Testis (tissue), 2 donors: ENCODE measurements at regions not wholly inside any gene's neighbourhood (a gene's known extent, or its start where the extent isn't known, plus 50 kb on each side); places are given as distances from the start of the nearest gene placed in this dataset.

Experiments
- DNase-seq: peaks from one replicate; pipeline ENCODE4 v3.0.0-alpha.2; 2019
- H3K27ac ChIP-seq, 2 donors: fragments of 200-600 bp; sonication (generic); one replicate each; pipeline ENCODE4 v1.5.1; 2019
- H3K27me3 ChIP-seq: fragments of 200-600 bp; sonication (generic); one replicate; pipeline ENCODE4 v1.5.1; 2019
- H3K36me3 ChIP-seq: fragments of 200-600 bp; sonication (generic); one replicate; pipeline ENCODE4 v1.5.1; 2017; ENCODE audit warnings: low read depth; ENCODE audit errors: missing control alignments
- H3K4me1 ChIP-seq: fragments of 200-600 bp; sonication (generic); one replicate; pipeline ENCODE4 v1.5.1; 2019
- H3K4me3 ChIP-seq, 2 donors: fragments of 200-600 bp; sonication (generic); one replicate each; pipeline ENCODE4 v1.5.1; 2017 to 2019
- H3K9me3 ChIP-seq: fragments of 200-600 bp; sonication (generic); one replicate; pipeline ENCODE4 v1.5.1; 2017
- POLR2A ChIP-seq: fragments of 450-650 bp; IDR thresholded peaks from one replicate; pipeline ENCODE4 v1.6.1; 2017; ENCODE audit warnings: antibody characterized with exemption, mild to moderate bottlenecking, moderate library complexity
- WGBS, 2 donors: methylation state at CpG; one replicate each; pipeline ENCODE4 v1.1.5; 2018; 5-methylcytosine and 5-hydroxymethylcytosine counted together
- intact Hi-C: fragments of 100-400 bp; cut with DNase I; formaldehyde crosslinking; loops from one replicate; pipeline ENCODE4 v1.15.1; 2023; ENCODE audit warnings: low total_unique reads
- TF ChIP-seq, protein P1 (sequence below), 3 experiments: fragments of 450-650 bp in 2 of 3; fragments of 200-600 bp in 1 of 3; sonication (generic) in 1 of 3; IDR thresholded peaks; one replicate each; pipeline ENCODE4 v1.5.1; 2016 to 2019; ENCODE audit warnings: antibody characterized with exemption in 3 of 3, mild to moderate bottlenecking in 2 of 3, moderate library complexity in 1 of 3

GRCh38 chr2:184006998-184007397 is 591.3 kb upstream of the ZNF804A start:
- WGBS, 2 donors, result 47 to 55% methylated on average over 1 of the region's 1 CpG
- Histone ChIP-seq H3K27ac (no peak overlapping the region), H3K36me3 (no peaks in the 10 kb centered on the region), H3K27me3 (no peaks in the 10 kb centered on the region), H3K4me3 (no peak overlapping the region), H3K9me3 (no peaks in the 10 kb centered on the region), H3K4me1 (no peaks in the 10 kb centered on the region)
- TF ChIP-seq, protein P1, sequence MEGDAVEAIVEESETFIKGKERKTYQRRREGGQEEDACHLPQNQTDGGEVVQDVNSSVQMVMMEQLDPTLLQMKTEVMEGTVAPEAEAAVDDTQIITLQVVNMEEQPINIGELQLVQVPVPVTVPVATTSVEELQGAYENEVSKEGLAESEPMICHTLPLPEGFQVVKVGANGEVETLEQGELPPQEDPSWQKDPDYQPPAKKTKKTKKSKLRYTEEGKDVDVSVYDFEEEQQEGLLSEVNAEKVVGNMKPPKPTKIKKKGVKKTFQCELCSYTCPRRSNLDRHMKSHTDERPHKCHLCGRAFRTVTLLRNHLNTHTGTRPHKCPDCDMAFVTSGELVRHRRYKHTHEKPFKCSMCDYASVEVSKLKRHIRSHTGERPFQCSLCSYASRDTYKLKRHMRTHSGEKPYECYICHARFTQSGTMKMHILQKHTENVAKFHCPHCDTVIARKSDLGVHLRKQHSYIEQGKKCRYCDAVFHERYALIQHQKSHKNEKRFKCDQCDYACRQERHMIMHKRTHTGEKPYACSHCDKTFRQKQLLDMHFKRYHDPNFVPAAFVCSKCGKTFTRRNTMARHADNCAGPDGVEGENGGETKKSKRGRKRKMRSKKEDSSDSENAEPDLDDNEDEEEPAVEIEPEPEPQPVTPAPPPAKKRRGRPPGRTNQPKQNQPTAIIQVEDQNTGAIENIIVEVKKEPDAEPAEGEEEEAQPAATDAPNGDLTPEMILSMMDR (IDR thresholded peaks at IDR 0.05), result no peak
- DNase-seq, result no peak
- intact Hi-C loops, result no loop called here

- Histone ChIP-seq H3K4me3 (no peak overlapping the region), H3K27me3 (no peaks in the 10 kb centered on the region), H3K9me3 (no peaks in the 10 kb centered on the region), H3K4me1 (no peaks in the 10 kb centered on the region), H3K36me3 (no peaks in the 10 kb centered on the region), H3K27ac (no peak overlapping the region)
- intact Hi-C loops, result no loop called here
- no peak for DNase-seq
- TF ChIP-seq, protein P1 (IDR thresholded peaks at IDR 0.05), result no peak
- no peak for TF ChIP-seq POLR2A
- WGBS, 2 donors, result 82 to 92% methylated on average over 1 of the region's 1 CpG
These were observed 571.4 kb upstream of the ZNF804A start for GRCh38 chr2:184026961-184027360.

DNA sequence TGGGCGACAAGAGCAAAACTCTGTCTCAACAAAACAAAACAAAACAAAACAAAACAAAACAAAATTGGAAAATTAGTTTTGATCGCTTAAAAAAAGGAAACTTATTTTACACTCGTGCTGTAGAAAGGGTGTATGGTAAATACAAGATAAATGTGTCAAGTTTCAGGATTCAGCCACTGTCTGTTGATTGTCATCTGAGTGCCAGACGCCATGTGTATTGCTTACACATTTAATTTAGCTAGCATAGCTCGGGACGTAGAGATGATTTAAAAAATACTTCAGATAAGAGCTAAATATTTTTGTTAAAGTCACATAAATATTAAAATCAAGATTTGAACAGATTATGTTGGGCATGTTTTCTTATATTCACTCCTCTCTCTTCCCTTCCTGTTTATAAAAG is 568.1 kb upstream of the ZNF804A start:
- H3K36me3 ChIP-seq, result no peaks in the 10 kb centered on the region
- TF ChIP-seq, protein P1 (IDR thresholded peaks at IDR 0.05), result no peak
- no peak for TF ChIP-seq POLR2A
- no peaks in the 10 kb centered on the region for H3K27me3 ChIP-seq
- no peaks in the 10 kb centered on the region for H3K9me3 ChIP-seq
- no peak overlapping the region for H3K4me3 ChIP-seq
- no peaks in the 10 kb centered on the region for H3K4me1 ChIP-seq
- no peak overlapping the region for H3K27ac ChIP-seq
- 77 to 79% methylated on average over 6 of the region's 6 CpGs for WGBS, 2 donors
- no peak for DNase-seq
- intact Hi-C loops, result no loop called here

DNA sequence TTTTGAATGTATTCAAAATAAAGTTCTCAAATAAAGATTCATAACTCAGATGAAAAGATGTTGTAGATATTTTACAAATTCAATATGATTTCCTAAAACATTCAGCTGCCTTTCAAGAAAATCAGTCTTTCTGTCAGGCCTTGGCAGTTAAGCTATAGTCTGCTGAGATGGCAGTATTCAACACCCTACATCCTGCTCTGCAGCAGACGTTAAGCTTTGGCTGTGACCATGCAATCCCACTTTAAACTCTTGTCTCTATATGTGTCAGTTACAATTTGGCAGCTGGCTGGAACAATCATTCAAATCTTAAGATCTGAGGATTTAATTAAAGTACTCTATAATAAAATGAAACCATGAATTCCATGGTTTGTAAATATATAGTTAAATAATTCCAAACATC is 567.3 kb upstream of the ZNF804A start:
- TF ChIP-seq, protein P1 (IDR thresholded peaks at IDR 0.05), result no peak
- no peak for TF ChIP-seq POLR2A
- Histone ChIP-seq H3K36me3 (no peaks in the 10 kb centered on the region), H3K9me3 (no peaks in the 10 kb centered on the region), H3K4me1 (no peaks in the 10 kb centered on the region), H3K4me3 (no peak overlapping the region), H3K27ac (no peak overlapping the region), H3K27me3 (no peaks in the 10 kb centered on the region)
- WGBS, 2 donors, result 49 to 56% methylated on average over 1 of the region's 1 CpG
- intact Hi-C loops, result no loop called here
- DNase-seq, result no peak

DNA sequence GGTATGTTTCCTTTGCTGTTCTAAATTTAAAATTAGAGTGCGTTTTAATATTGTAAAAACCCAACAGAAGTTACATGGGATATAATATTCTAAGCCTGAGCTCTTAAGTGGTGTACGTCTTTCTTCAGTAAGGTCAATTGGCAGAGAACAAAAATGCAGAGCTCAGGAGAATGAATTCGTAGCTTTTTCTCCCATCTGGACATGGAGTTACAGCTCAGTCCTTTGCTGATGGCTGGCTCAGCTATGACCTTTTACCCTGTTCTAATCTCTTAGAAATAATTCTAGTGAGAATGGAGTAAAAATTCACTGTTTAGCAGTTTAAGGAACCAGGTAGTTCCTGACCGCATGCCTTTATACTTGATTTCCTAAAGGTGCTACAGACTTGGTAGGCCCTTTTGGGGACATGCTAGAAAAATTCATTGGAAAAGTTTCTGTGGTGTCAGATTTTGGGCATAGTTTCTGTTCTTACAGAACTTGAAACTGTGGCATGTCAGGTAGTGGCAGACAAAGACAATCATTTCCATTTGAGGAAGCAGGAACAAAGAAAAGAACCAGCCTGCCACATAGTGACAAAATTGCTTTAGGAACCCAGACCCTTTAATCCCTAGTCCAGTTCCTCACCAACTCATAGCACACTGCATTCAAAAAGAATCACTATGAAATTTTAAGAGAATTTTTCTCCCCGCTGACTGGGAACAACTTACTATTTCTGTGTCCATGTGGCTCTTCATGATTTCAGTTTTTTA is 566.8 kb upstream of the ZNF804A start:
- Histone ChIP-seq H3K4me1 (no peaks in the 10 kb centered on the region), H3K36me3 (no peaks in the 10 kb centered on the region), H3K27me3 (no peaks in the 10 kb centered on the region), H3K4me3 (no peak overlapping the region), H3K27ac (no peak overlapping the region), H3K9me3 (no peaks in the 10 kb centered on the region)
- intact Hi-C loops, result no loop called here
- 69 to 76% methylated on average over 5 of the region's 5 CpGs for WGBS, 2 donors
- TF ChIP-seq, protein P1 (IDR thresholded peaks at IDR 0.05), result no peak
- no peak for TF ChIP-seq POLR2A
- DNase-seq, result no peak
